ENCODE measurements at regions not wholly inside any gene's neighbourhood (a gene's known extent, or its start where the extent isn't known, plus 50 kb on each side); places are given as distances from the start of the nearest gene placed in this dataset.
A peak's percentile ranks its signal among the peaks of the same experiment; 100 is the strongest.

GRCh38 chr7:112646783-112647182 is 143.4 kb downstream of the TMEM168 start:
- TF ChIP-seq CTCF (IDR thresholded peaks at IDR 0.05; ENCODE audit: insufficient read depth, low read depth, low read length, missing control alignments): no peak
- DNase-seq (ENCODE audit: low read depth): no peak
- no peak overlapping the region for H3K4me3 ChIP-seq (ENCODE audit: low read length)

- DNase-seq (ENCODE audit: low read depth): no peak
- no peak overlapping the region for H3K4me3 ChIP-seq (ENCODE audit: low read length)
- TF ChIP-seq CTCF (IDR thresholded peaks at IDR 0.05; ENCODE audit: insufficient read depth, low read depth, low read length, missing control alignments): no peak
Measured at GRCh38 chr7:112648781-112649180, 141.4 kb downstream of the TMEM168 start.

- peak; percentile 38 for DNase-seq (ENCODE audit: low read depth)
- no peak for TF ChIP-seq CTCF (IDR thresholded peaks at IDR 0.05; ENCODE audit: insufficient read depth, low read depth, low read length, missing control alignments)
- no peak overlapping the region for H3K4me3 ChIP-seq (ENCODE audit: low read length)
Measured at GRCh38 chr7:112649560-112649959, 140.6 kb downstream of the TMEM168 start.

GRCh38 chr7:112654322-112655216 is 135.6 kb downstream of the TMEM168 start:
- no peak overlapping the region for H3K4me3 ChIP-seq (ENCODE audit: low read length)
- peak; percentile 49 for DNase-seq (ENCODE audit: low read depth)
- no peak for TF ChIP-seq CTCF (IDR thresholded peaks at IDR 0.05; ENCODE audit: insufficient read depth, low read depth, low read length, missing control alignments)

GRCh38 chr7:112665709-112666108 is 124.5 kb downstream of the TMEM168 start:
- H3K4me3 ChIP-seq (ENCODE audit: low read length): no peak overlapping the region
- peak; percentile 64 for TF ChIP-seq CTCF (IDR thresholded peaks at IDR 0.05; ENCODE audit: insufficient read depth, low read depth, low read length, missing control alignments)
- DNase-seq (ENCODE audit: low read depth): peak; percentile 45

GRCh38 chr7:112668561-112668960 is 121.6 kb downstream of the TMEM168 start:
- TF ChIP-seq CTCF (IDR thresholded peaks at IDR 0.05; ENCODE audit: insufficient read depth, low read depth, low read length, missing control alignments): no peak
- no peak overlapping the region for H3K4me3 ChIP-seq (ENCODE audit: low read length)
- DNase-seq (ENCODE audit: low read depth): no peak

GRCh38 chr7:112669306-112669705 is 120.9 kb downstream of the TMEM168 start:
- TF ChIP-seq CTCF (IDR thresholded peaks at IDR 0.05; ENCODE audit: insufficient read depth, low read depth, low read length, missing control alignments): no peak
- peak; percentile 46 for DNase-seq (ENCODE audit: low read depth)
- H3K4me3 ChIP-seq (ENCODE audit: low read length): no peak overlapping the region
